DND-41 (cell line): ENCODE measurements at regions not wholly inside any gene's neighbourhood (a gene's known extent, or its start where the extent isn't known, plus 50 kb on each side); places are given as distances from the start of the nearest gene placed in this dataset.

Experiments
- CTCF ChIP-seq: IDR thresholded peaks from 2 replicates; pipeline ENCODE4 v1.5.1; 2012; ENCODE audit warnings: borderline replicate concordance, low read length, moderate library complexity, mild to moderate bottlenecking; ENCODE audit not compliant: poor library complexity, severe bottlenecking; ENCODE audit errors: extremely low read depth
- EZH2 ChIP-seq: IDR thresholded peaks from 3 replicates; pipeline ENCODE4 v1.6.1; 2012; ENCODE audit warnings: borderline replicate concordance, low read depth, mild to moderate bottlenecking, moderate library complexity, low read length, inconsistent platforms; ENCODE audit not compliant: severe bottlenecking

- TF ChIP-seq CTCF (no peak), EZH2 (no peak)
These were observed 621.9 kb upstream of the SPRY2 start for GRCh38 chr13:80962855-80963254.
